CD4-positive, alpha-beta T cell treated with Interleukin-12 subunit alpha and Interleukin-12 subunit beta, for 1 hour (primary cell): ENCODE measurements at regions not wholly inside any gene's neighbourhood (a gene's known extent, or its start where the extent isn't known, plus 50 kb on each side); places are given as distances from the start of the nearest gene placed in this dataset.

Experiments
- DNase-seq: peaks from one replicate; pipeline ENCODE4 v3.0.0-alpha.2; 2020

DNA sequence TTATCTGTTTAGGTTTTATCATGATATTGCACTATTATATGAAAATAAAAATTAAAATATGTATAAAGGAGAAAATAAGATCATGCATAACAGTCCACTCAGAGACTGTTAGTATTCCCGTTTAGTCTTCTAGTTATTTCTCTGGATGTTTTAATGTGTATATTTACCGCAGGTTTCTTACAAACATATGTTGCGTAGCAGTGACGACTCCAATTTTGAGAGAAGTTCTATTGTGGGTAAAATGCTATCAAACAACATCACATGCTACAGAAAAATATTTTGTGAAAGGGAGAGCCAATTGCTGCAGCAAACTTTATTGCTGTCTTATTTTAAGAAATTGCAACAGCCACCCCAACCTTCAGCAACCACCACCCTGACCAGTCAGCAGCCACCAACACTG is 72.4 kb upstream of the NXT1 start:
- DNase-seq, result no peak

DNA sequence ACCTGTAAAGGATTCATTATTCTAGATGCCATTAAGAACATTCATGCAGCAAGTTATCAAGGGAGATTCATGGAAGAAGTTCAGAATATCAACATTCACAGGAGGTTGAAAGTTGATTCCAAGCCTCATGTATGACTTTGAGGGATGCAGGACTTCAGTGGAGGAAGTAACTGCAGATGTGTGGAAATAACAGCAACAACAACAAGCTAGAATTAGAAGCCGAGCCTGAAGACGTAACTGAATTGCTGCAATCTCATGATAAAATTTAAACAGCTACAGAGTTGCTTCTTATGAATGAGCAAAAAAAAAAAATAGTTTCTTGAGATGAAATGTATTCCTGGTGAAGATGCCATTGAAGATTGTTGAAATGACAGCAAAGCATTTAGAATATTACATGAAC is 73.3 kb upstream of the NXT1 start:
- no peak for DNase-seq

DNA sequence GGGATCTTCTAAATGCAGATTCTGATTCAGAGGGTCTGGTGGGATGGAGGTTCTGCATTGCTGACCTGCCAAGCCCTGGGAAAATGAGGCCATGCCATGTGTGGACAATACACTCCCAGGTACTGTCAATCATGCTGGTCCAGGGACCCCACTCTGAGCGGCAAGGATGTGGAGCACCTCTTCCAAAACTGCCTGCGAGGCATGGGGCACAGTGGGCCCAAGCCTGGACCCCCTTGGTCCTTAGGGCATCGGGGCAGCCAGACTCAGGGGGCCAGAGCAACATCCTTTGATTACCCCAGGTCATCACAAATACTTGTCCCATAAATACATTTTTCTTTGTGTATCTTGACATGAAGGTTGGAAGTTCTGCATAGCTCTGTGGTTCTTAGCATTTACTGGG is 76.8 kb upstream of the NXT1 start:
- no peak for DNase-seq

DNA sequence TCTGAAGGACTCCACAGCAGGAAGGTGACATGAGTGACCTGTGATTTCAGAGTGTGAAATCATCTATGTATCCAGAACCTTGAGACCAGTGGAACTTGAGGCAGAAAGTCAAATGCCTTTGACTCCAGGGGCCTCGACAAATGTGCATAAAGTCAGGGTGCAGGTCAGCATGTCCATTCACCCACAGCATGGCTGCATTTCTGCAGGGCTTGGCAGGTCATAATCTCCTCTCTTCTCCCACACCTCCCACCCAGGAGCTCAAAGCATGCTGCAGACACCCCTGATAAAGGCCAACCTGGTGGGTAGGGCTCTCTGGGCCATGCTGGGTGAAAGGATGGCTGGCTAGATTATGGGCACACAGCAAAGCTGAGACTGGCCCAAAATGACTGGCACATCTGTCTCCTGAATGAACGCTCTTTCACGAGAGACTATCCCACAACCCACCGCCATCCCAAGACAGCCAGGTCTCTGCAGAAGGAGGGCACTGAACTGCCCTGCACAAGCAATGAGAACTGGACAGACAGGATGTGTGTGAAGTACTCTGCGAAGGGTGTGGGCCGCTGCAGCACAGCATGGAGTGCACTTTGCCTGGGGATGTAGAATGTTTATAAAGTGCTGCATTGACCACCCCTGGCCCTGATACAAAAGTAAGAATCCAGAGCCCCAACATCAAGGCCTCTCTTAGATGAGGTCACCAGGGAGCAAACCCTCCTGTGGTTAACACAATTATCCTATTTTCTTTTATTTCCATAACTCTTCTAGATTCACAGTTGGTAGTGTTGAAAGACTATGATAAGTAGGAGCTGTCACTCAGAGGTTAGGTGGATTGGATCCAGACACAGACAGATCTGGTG is 78.2 kb upstream of the NXT1 start:
- no peak for DNase-seq

DNA sequence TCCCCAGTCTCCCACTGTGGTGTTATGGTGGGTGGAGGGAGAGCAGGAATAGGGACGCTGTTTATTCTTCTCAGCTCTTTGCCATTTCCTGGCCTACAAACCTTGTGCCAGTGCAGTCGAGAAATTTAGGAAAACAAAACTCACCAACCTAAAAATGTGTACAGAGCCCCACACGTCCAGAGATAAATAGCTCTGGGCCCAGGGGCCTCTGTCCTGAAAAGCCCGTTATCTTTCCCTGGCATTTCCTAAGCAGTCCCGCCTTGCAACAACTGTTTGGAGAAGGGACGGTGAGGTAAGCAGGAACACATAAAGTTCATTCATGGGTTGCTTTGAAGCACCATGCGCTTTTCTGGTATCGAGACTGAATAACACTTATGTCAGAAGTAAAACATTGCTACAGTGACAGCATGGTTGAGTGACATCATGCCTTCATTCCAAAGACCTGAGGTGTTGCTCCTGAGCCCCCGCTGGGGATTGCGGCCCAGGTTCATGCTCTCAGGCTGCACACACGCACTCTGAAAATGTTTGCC is 80.1 kb upstream of the NXT1 start:
- DNase-seq, result no peak

DNA sequence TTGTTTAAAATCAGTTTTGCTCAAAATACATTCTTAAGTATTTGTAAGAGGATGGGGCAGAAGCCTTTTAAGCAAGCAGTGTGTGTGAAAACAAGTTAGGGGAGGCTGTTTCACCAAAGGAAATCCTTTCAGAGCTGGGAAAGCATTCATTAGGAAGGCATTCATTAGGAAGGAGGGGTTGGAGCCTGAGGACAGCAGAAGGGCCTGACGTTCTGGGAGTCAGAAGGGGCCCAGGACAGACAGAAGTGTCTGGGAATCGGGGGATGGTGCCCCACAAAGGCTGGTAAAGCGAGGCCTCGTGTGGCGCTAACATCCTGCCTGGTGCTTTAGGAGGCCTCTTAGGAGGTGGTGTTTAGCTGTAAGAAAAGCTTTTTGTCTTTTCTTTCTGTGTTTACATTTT is 80.6 kb upstream of the NXT1 start:
- DNase-seq, result no peak

DNA sequence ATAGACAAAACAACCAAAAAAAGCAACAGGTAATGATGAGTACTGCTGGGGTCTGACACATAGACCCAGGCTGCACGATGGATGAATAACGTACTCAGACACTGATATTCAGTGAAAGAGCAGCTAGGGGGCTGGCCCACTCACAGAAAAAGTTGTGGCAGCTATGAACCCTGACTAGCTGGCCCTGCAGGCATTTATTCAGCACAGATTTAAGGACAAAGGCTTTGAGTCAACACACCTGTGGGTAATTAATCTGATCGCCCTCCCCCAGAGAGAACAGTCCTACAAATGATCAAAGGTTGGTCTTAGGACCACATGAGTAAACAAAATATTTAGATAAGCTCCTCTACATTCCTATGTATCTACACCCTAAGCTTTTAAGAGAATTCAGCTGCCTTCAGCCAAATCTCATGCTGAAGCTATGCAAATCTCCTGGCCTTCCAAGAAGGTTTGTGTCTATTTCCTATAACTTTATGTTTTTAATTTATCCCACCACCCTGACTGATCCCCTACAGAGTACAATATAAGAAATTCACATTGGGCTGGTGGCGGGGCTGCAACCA is 81.7 kb upstream of the NXT1 start:
- no peak for DNase-seq

DNA sequence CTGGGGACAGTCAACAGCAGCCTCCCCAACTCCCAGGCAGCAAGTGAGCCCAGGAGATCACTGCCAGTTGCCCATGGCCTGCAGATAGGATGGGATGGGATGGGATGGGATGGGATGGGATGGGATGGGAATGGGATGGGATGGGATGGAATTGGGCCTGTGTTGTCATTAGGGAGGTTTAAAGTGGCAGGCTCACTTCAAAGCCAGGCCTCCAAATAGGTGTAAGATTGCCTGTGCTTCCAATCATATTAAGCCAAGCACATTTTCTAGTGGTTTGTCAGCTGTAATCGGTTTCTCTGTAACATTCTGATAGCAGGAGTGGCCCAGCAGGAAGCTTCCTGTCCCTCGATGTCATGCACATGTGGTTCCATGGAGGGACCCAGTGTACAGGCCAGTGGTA is 82.7 kb upstream of the NXT1 start:
- DNase-seq, result no peak

DNA sequence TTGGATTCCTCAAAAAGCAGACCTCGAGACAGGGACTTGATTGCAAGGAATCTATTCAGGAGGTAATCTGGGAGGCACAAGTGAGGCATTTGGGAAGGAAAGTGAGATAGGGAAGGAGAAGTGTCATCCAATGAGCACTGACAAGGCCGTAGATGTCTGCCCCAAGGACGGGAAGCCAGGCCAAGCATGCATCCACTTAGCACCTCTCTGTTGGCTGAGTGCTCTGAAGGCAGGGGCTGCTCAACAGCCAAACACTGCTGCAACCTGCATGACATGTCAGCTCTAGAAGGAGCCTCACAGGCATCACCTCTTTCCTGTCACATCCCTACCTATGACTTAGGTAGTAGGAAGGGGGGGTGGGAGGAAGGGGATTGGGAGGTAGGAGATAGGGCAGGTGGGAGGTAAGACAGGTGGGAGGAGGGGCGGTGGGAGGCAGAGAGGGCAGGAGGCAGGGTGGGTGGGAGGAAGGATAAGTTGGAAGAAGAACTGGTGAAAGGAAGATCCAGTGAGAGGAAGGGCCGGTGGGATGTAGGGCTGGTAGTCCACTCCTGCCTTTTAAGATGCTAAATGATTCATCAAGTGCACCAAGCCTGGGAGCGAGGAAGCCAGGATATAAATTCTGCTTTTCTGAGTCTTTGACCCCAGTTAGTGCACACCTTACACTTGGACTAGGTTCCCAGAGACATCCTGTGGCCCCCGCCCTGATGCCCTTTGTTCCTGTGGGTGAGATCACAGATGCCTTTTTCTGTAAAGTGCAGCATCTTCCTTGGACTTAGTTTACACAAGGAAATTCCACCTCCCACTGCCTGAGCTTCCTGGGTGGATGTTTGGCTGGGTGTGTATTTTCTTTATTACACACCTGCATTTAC is 83.8 kb upstream of the NXT1 start:
- no peak for DNase-seq

DNA sequence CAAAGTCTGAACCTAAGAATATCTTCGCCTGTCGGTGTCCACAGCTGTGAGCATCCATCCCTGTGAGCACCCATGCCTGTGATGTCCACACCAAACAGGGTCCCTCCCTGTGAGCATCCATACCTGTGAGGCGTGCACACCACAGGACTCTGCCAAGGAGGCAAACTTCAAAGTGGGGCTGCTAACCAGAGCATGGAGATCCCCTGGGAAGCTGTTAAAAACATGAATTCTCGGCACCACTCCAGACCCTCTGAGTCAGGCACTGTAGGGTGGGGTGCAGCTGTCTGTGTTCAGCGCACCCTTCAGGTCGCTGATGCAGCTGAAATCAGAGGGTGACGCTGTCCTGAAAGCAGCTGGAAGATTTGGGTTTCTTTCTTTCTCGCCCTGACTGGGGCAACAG is 85.4 kb upstream of the NXT1 start:
- no peak for DNase-seq

DNA sequence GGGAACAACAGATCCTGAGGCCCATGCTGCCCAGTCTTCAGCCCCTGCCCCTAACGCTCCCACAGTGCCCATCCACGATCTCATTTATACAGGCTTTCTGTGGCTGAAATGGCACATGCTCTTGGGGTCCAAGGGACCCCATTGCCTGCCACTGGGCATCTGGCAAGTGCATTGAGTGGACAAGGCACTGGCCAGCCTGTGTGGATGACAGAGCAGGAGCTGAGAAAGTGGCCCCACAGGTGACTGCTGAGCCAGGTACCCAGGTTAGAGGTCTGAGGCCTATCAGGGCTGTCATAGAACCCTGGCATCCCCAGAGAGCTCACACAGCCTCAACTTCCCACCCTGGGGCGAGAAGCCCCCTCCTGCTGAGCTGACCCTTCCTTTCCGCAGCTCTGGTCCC is 86.0 kb upstream of the NXT1 start:
- no peak for DNase-seq

DNA sequence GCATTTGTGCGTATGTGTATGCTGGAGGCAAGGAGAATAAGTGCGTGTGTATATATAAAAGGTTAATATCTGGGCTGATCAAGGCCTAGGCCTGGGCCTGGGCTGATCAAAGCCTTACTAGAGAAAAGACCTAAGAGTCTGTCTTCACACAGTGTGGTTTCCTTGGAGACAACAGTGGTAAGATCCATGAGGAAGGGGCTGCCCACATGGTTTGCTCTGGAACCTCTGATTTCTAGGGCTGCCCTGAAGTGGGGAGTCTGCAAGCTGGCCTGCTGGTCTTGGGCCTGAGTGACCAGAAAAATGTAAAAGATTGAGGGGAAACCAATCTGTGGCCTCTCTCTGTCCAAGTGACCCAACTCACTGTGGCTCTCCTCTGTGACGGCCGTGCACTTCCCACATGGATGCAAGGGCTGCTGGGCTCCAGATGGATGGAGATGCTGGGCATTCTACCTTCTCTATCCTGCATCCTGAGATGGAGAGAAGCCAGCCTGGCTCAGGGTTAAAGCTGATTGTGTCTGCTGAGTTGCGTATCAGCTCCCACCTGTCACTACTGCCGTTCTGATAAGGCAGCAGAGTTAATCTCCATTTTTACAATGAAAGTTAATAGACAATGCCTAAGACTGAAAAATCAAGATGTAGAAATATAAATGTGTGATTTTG is 90.3 kb upstream of the NXT1 start:
- no peak for DNase-seq

DNA sequence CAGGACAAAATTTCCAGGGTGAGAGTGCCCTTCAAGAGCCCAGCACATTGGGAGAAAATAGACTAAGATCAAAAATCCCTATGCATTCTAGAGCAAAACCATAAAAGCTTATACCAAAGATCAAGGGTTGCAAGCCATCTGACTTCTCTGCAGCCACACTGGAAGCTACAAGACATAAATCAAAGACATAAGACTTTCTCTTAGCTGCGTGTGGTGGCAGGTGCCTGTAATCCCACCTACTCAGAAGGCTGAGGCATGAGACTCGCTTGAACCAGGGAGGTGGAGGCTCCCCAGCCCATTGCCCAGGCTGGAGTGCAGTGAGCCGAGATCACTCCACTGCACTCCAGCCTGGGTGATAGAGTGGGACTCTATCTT is 91.9 kb upstream of the NXT1 start:
- no peak for DNase-seq

DNA sequence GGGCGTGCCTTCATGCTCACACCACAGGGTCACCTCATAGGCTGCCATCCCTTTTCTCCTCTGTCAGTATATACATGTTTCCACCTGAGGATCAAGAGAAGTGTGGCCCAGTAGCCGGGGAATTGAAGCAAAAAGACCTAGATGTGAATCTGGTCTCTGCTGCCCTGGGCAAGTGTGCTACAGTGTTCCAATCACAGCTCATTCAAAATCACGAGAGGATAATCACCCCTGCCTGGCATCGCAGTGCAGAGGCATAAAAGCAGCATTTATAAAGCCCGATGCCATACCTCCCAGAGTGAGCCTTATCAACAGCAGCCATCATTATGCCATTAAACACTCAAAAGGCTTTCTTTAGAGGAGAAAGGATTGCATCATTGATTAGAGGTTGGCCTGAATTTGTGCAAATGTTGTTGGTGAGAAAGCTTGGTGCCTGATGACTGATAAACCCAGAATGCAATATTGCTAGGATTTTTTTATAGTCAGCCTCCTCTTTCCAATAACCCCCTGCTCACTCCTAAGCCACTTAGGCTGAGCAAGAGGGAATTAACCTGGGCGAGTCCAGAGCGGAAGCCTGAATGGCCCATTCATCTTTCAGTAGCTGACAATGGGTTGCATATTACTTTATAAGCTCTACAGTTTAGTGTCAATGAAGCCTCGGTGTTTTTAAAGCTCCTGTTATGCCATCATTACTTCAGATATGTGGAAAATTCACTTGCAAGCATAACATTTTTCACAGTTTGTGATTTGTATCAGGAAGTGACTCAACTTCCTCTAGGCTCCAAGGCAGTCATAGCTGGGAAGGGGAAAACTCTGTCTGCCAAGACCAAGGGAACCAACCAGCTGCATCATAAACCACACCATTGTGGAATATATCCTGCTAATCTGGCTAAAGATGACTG is 92.5 kb upstream of the NXT1 start:
- DNase-seq, result no peak

DNA sequence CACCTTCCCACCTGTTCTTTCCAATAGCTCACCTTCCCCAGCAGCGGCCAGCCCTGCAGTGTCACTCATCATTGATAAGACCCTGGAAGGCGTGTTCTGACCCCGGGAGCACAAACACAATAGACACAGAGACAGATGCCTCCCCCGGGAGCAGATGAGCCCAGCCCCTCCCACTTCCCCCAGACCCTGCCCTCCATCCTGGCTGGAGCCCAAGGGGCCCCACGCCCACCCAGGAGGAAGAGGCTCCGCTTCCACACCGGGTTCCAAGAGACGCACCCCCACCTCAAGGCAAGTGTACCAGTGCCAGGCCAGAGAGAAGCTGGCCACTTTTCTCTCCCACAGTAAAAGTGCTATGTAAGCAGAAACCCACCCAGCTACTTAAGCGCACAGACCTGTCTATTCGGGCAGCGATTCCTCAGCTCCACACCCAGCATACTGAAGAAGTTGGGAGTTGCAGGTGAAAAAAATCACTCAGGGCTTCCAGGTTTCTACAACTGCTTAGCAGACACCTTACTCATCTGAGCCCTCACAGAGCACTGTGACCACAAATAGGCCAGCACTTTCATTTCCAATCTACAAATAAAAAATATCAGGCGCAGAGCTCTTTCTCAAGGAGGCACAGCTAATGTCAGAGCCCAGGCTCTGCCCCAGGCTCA is 93.4 kb upstream of the NXT1 start:
- DNase-seq, result no peak

DNA sequence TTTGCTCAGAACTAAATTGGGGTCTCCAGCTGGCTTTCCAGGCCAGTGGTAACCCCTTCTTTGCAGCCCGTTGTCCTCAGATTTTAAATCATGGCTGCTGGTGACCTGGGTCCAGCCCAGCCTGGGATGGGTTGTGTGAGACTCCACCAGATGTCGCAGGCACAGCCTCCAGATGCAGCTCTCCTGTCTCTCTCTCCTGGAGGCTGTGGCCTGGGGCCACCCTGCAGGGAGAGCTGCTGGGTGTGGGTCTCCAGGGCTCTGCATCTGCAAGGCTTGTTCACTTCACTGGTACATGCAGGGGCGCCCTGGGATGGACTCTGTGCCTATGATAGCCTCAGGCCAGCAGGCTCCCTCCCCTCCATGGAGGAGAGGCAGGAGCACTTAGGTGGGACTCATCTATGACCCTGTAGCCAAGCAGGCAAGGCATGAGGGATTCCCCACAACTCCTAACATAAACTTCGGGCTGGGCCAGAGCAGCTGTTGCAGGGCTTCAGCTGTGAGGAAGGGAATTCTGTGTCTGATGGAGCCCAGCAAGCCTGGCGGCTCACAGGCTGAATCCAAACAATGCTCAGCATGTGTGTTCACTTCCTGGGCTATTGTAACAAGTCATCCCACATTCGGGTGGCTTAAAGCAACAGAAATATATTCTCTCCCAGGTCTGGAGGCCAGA is 94.7 kb upstream of the NXT1 start:
- no peak for DNase-seq

DNA sequence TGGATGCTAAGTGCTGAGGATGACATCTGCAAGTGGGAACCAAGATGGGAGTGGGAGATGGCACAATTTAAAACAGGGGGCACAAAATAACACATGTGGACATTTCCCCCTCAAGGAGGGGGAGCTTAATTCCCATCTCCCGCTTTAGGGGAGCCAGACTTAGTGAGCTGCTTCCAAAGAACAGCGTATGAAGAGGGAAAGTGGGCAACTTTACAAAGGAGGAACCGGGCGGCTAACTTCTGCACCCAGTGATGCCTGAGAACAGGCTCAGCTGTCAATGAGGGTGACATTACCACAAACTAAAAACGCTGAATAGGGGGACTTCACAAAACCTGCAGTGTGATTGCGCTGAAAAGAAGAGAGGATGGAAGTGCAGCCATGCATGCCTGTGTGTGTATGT is 95.5 kb upstream of the NXT1 start:
- no peak for DNase-seq

DNA sequence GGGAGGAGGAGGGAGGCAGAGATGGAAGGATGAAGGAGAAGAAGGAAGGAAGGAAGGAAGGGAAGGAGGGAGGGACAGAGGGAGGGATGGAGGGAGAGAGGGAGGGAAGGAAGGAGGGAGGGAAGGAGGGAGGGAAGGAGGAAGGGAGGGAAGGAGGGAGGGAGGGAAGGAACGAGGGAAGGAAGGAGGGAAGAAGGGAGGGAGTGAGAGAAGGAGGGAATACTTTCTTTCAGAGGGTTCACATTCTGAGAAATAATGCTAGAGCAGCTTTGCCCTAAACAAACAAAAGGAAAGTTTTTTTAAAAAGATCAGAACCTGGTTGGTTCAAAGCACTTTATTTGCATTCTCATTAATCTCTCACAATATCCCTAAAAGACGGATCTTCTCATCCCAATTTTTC is 96.1 kb upstream of the NXT1 start:
- DNase-seq, result no peak

DNA sequence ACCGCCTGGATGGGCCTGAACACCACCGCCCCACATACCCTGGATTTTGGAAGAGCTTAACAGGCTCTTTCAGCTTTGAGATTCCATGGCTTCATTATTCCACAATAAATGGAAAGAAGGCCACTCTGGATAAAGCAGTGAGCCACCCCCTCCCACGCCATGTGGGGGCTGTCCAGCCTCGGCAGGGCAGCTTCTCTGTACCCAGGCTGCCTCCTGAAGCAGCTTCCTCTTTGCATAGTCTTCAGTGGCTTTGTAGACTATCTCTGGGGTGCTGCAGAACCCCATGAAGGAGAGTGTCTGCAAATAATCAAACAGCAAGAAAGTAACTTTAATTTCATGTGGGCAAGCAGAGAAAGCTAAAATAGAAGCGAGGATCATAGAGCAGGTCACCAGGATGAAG is 96.6 kb upstream of the NXT1 start:
- DNase-seq, result no peak

DNA sequence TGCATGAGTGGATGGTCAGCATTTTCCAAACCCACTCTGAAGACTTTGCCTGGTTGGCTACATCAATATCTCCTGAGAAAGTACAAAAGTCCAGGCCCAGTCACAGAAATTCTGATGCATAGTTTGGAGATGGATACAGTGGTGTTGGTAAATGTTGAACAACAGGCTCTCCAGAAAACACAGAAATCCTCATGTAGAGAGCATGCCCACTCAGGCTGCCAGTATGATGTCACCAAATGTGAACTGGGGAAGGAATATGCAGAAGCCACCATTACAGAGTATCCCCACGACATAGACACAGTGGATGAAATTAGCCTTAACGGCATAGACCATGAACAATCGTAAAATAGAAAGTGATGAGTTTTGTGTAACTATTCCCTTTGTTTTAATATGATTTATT is 97.1 kb upstream of the NXT1 start:
- DNase-seq, result no peak

DNA sequence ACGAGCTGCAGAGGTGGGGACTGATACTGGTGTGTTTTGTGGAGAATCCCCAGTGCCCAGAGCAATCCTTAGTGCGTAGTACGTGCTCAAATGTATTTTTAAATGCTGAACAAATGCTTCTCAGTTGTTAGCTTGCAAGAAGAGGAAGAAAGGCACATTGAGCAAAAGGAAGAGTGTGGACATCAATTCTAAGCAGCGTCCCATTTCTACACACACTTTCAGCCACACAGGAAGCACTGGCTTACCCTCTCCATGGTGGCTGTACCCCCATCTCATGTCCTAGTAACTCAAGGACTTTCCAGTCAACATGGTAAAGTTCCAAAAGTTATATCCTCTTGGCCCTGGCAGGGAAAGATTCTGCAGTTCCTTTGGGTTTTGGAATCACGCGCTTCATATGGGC is 98.8 kb upstream of the NXT1 start:
- no peak for DNase-seq
